IMR-90 (cell line): ENCODE measurements at regions not wholly inside any gene's neighbourhood (a gene's known extent, or its start where the extent isn't known, plus 50 kb on each side); places are given as distances from the start of the nearest gene placed in this dataset.

ENCODE experiments used
- ATAC-seq: fragments of 200-7000 bp; cut with Tn5 transposase; 2 replicates; pipeline ENCODE4 v1.9.1; 2020; ENCODE audit warnings: low read depth, mild to moderate bottlenecking, moderate library complexity
- BruUV-seq: library from RNA; stranded (reverse); fragments of 400-500 nt; replicated peaks from 2 replicates; lab custom pipeline; 2021; lab: Mats Ljungman, UMichigan
- CTCF ChIA-PET: fragments of 300-600 bp; formaldehyde crosslinking; extraction: SDS; loops from one replicate; lab custom pipeline; 2021; ENCODE audit warnings: antibody characterized with exemption; lab: Yijun Ruan, JAX
- POLR2A ChIA-PET: fragments of 300-600 bp; sonication (Branson Sonifier 250); formaldehyde crosslinking; loops from one replicate; lab custom pipeline; 2022; ENCODE audit warnings: antibody characterized with exemption; ENCODE audit not compliant: unreplicated experiment; lab: Charles Lee
- DNase-seq: peaks from one replicate; pipeline ENCODE4 v3.0.0; 2013
- H2AFZ ChIP-seq: replicated peaks from 2 replicates; pipeline ENCODE3; 2013; ENCODE audit warnings: low read length, mild to moderate bottlenecking; ENCODE audit not compliant: poor library complexity
- H2AK5ac ChIP-seq: 2 replicates; pipeline ENCODE4 v1.6.1; 2013; ENCODE audit warnings: low read depth, low read length, inconsistent platforms
- H2AK9ac ChIP-seq: replicated peaks from 2 replicates; pipeline ENCODE3; 2013; ENCODE audit warnings: mild to moderate bottlenecking, low read depth, low read length, moderate library complexity; ENCODE audit not compliant: poor library complexity
- H2BK120ac ChIP-seq: 2 replicates; pipeline ENCODE4 v1.6.1; 2013; ENCODE audit warnings: low read depth, low read length, inconsistent platforms
- H2BK15ac ChIP-seq: 3 replicates; pipeline ENCODE4 v1.6.1; 2013; ENCODE audit warnings: low read depth, low read length, inconsistent platforms
- H2BK20ac ChIP-seq: 2 replicates; pipeline ENCODE4 v1.6.1; 2013; ENCODE audit warnings: low read depth, mild to moderate bottlenecking, inconsistent platforms, low read length, moderate library complexity
- H2BK5ac ChIP-seq: 2 replicates; pipeline ENCODE4 v1.6.1; 2013; ENCODE audit warnings: mild to moderate bottlenecking, low read depth, low read length, inconsistent platforms; ENCODE audit not compliant: poor library complexity, severe bottlenecking
- H3K14ac ChIP-seq: replicated peaks from 2 replicates; pipeline ENCODE4 v1.6.1; 2013; ENCODE audit warnings: low read depth, low read length, inconsistent platforms
- H3K18ac ChIP-seq: 2 replicates; pipeline ENCODE4 v1.6.1; 2013; ENCODE audit warnings: low read depth, low read length, control low read depth
- H3K23ac ChIP-seq: 2 replicates; pipeline ENCODE4 v1.6.1; 2013; ENCODE audit warnings: low read depth, low read length, inconsistent platforms
- H3K27ac ChIP-seq: 2 replicates; pipeline ENCODE4 v1.5.1; 2013; ENCODE audit warnings: mild to moderate bottlenecking, control low read depth, low read length; ENCODE audit not compliant: insufficient read depth
- H3K27me3 ChIP-seq: 2 replicates; pipeline ENCODE4 v1.6.1; 2013; ENCODE audit warnings: low read length; ENCODE audit not compliant: control insufficient read depth, insufficient read depth
- H3K36me3 ChIP-seq: 2 replicates; pipeline ENCODE4 v1.6.1; 2013; ENCODE audit warnings: low read length, mixed read lengths; ENCODE audit not compliant: control insufficient read depth, insufficient read depth
- H3K4ac ChIP-seq: 2 replicates; pipeline ENCODE4 v1.6.1; 2013; ENCODE audit warnings: low read depth, low read length, inconsistent platforms
- H3K4me1 ChIP-seq: 2 replicates; pipeline ENCODE4 v1.6.1; 2013; ENCODE audit warnings: low read length, mixed read lengths; ENCODE audit not compliant: control insufficient read depth, insufficient read depth
- H3K4me2 ChIP-seq: 2 replicates; pipeline ENCODE4 v1.6.1; 2013; ENCODE audit warnings: low read depth, mild to moderate bottlenecking, control low read depth, low read length, moderate library complexity
- H3K4me3 ChIP-seq: 2 replicates; pipeline ENCODE4 v1.5.1; 2013; ENCODE audit warnings: low read depth, mild to moderate bottlenecking, control low read depth, low read length, moderate library complexity; ENCODE audit not compliant: insufficient read depth
- H3K56ac ChIP-seq: 2 replicates; pipeline ENCODE4 v1.6.1; 2013; ENCODE audit warnings: low read length, inconsistent platforms; ENCODE audit not compliant: insufficient read depth; ENCODE audit errors: extremely low read depth
- H3K79me1 ChIP-seq, 2 experiments: 2 replicates each; pipeline ENCODE4 v1.6.1; 2013; ENCODE audit warnings: low read length in 2 of 2, inconsistent platforms in 1 of 2, low read depth in 1 of 2
- H3K9ac ChIP-seq: 2 replicates; pipeline ENCODE4 v1.6.1; 2013; ENCODE audit warnings: low read depth, low read length, control low read depth
- H3K9me1 ChIP-seq: 2 replicates; pipeline ENCODE4 v1.6.1; 2013; ENCODE audit warnings: low read length, inconsistent platforms; ENCODE audit not compliant: insufficient read depth
- H3K9me3 ChIP-seq: 2 replicates; pipeline ENCODE4 v1.6.1; 2013; ENCODE audit warnings: low read length; ENCODE audit not compliant: control insufficient read depth, insufficient read depth
- H4K20me1 ChIP-seq: 2 replicates; pipeline ENCODE4 v1.6.1; 2013; ENCODE audit warnings: low read length, inconsistent platforms; ENCODE audit not compliant: insufficient read depth
- H4K5ac ChIP-seq: 2 replicates; pipeline ENCODE4 v1.6.1; 2013; ENCODE audit warnings: mild to moderate bottlenecking, low read depth, low read length, control low read depth
- H4K8ac ChIP-seq, 2 experiments: 2 replicates each; pipeline ENCODE4 v1.6.1; 2013; ENCODE audit warnings: low read depth in 2 of 2, low read length in 2 of 2, control low read depth in 1 of 2, inconsistent platforms in 1 of 2
- H4K91ac ChIP-seq: 2 replicates; pipeline ENCODE4 v1.6.1; 2013; ENCODE audit warnings: low read depth, low read length, inconsistent platforms; ENCODE audit not compliant: insufficient read depth
- BHLHE40 ChIP-seq: fragments of 150-350 bp; IDR thresholded peaks from 2 replicates; pipeline ENCODE4 v1.6.1; 2016; ENCODE audit warnings: mild to moderate bottlenecking, low read depth, low read length
- CEBPB ChIP-seq: IDR thresholded peaks from 2 replicates; pipeline ENCODE4 v1.6.1; 2012; ENCODE audit warnings: low read depth, low read length, improper control_type of control experiment
- CHD1 ChIP-seq: IDR thresholded peaks from 2 replicates; pipeline ENCODE4 v1.6.1; 2012; ENCODE audit warnings: low read depth, low read length, improper control_type of control experiment
- CTCF ChIP-seq: conservative IDR thresholded peaks from 2 replicates; pipeline ENCODE4 v1.5.1; 2012; ENCODE audit warnings: mild to moderate bottlenecking, low read depth, low read length, improper control_type of control experiment
- ELK1 ChIP-seq: fragments of 150-350 bp; IDR thresholded peaks from 2 replicates; pipeline ENCODE4 v1.6.1; 2016; ENCODE audit warnings: low read depth, mild to moderate bottlenecking, low read length, moderate library complexity, borderline replicate concordance
- FOS ChIP-seq: fragments of 150-350 bp; IDR thresholded peaks from 2 replicates; pipeline ENCODE4 v1.6.1; 2016; ENCODE audit warnings: low read depth, low read length
- MAFK ChIP-seq: IDR thresholded peaks from 2 replicates; pipeline ENCODE4 v1.6.1; 2012; ENCODE audit warnings: low read depth, low read length, improper control_type of control experiment
- MAZ ChIP-seq: IDR thresholded peaks from 2 replicates; pipeline ENCODE4 v1.6.1; 2012; ENCODE audit warnings: low read depth, mild to moderate bottlenecking, low read length, improper control_type of control experiment, moderate library complexity, borderline replicate concordance
- MXI1 ChIP-seq: IDR thresholded peaks from 2 replicates; pipeline ENCODE4 v1.6.1; 2012; ENCODE audit warnings: low read depth, mild to moderate bottlenecking, low read length, moderate library complexity, borderline replicate concordance
- NFE2L2 ChIP-seq: fragments of 150-350 bp; IDR thresholded peaks from 2 replicates; pipeline ENCODE4 v1.6.1; 2016; ENCODE audit warnings: low read depth, mild to moderate bottlenecking, low read length
- POLR2A ChIP-seq: IDR thresholded peaks from 2 replicates; pipeline ENCODE4 v1.6.1; 2012; ENCODE audit warnings: mild to moderate bottlenecking, low read depth, low read length
- RAD21 ChIP-seq: IDR thresholded peaks from 2 replicates; pipeline ENCODE4 v1.6.1; 2012; ENCODE audit warnings: low read length, improper control_type of control experiment
- RCOR1 ChIP-seq: IDR thresholded peaks from 2 replicates; pipeline ENCODE4 v1.6.1; 2012; ENCODE audit warnings: mild to moderate bottlenecking, low read length, improper control_type of control experiment; ENCODE audit not compliant: insufficient replicate concordance
- RFX5 ChIP-seq: IDR thresholded peaks from 2 replicates; pipeline ENCODE4 v1.8.0; 2012; ENCODE audit warnings: low read depth, mild to moderate bottlenecking, low read length, moderate library complexity
- SMC3 ChIP-seq: fragments of 150-350 bp; IDR thresholded peaks from 2 replicates; pipeline ENCODE4 v1.6.1; 2016; ENCODE audit warnings: low read depth, mild to moderate bottlenecking, antibody characterized with exemption, low read length, moderate library complexity
- USF2 ChIP-seq: fragments of 150-350 bp; IDR thresholded peaks from 2 replicates; pipeline ENCODE4 v1.6.1; 2017; ENCODE audit warnings: mild to moderate bottlenecking, antibody characterized with exemption, low read length, low read depth
- dilution Hi-C: fragments of 300-500 bp; cut with HindIII; formaldehyde crosslinking; loops from one replicate; pipeline ENCODE4 v1.14.3; 2018; ENCODE audit warnings: low sequenced_read_pairs; ENCODE audit not compliant: unreplicated experiment
- in situ Hi-C: fragments of 300-500 bp; cut with MboI; formaldehyde crosslinking; loops from 3 replicates; pipeline ENCODE4 v1.14.3; 2019; ENCODE audit warnings: low sequenced_read_pairs, inconsistent platforms, mixed read lengths
- intact Hi-C: fragments of 100-400 bp; cut with micrococcal nuclease; formaldehyde crosslinking; loops from 2 replicates; pipeline ENCODE4 v1.10.0; 2022

- CTCF ChIA-PET: no interaction called here
- intact Hi-C loops: loop anchor here (1.0 kb wide), 1 partner anchor 44 kb away; no protein-coding TSS in a partner anchor
Observed at GRCh38 chr7:124662937-124663336, 102.7 kb downstream of the GPR37 start.

More at GRCh38 chr7:124662937-124663336, 102.7 kb downstream of the GPR37 start:
- DNase-seq (no peak), ATAC-seq (no peak)
- Histone ChIP-seq H4K5ac (no peak overlapping the region), H3K56ac (no peak overlapping the region), H3K18ac (no peak overlapping the region), H4K20me1 (no peaks in the 10 kb centered on the region), H4K8ac (no peak overlapping the region), H2AFZ (no peak overlapping the region), H3K9me1 (no peaks in the 10 kb centered on the region), H2BK120ac (no peak overlapping the region), H2AK5ac (no peak overlapping the region), H3K14ac (no peak overlapping the region), H2BK5ac (no peak overlapping the region), H3K4me1 (no peaks in the 10 kb centered on the region; the same call in 1 of the 2 replicates), H3K4me3 (no peak overlapping the region), H3K27ac (no peak overlapping the region), H3K4me2 (no peak overlapping the region), H3K9me3 (no peaks in the 10 kb centered on the region), H4K91ac (no peak overlapping the region), H3K23ac (no peak overlapping the region), H2BK20ac (no peak overlapping the region), H3K79me1 (no peaks in the 10 kb centered on the region), H3K27me3 (no peaks in the 10 kb centered on the region), H2AK9ac (no peak overlapping the region), H3K4ac (no peak overlapping the region), H2BK15ac (no peak overlapping the region), H3K36me3 (no peaks in the 10 kb centered on the region), H3K9ac (no peak overlapping the region)
- POLR2A ChIA-PET: no interaction called here
- in situ Hi-C loops: no loop called here
- no TSS peak for BruUV-seq
- TF ChIP-seq CTCF: no peak
- TF ChIP-seq ELK1: no peak
- no peak for TF ChIP-seq MXI1
- TF ChIP-seq BHLHE40: no peak
- no peak; the same call in 1 of the 2 replicates for TF ChIP-seq SMC3
- no peak for TF ChIP-seq RFX5
- TF ChIP-seq CHD1: no peak
- TF ChIP-seq MAFK: no peak
- no peak for TF ChIP-seq FOS
- TF ChIP-seq RAD21: no peak
- no peak for TF ChIP-seq USF2
- TF ChIP-seq POLR2A: no peak
- TF ChIP-seq MAZ: no peak
- TF ChIP-seq NFE2L2: no peak
- no peak for TF ChIP-seq CEBPB
- TF ChIP-seq RCOR1: no peak
- dilution Hi-C loops: no loop called here
